ENCODE measurements at regions not wholly inside any gene's neighbourhood (a gene's known extent, or its start where the extent isn't known, plus 50 kb on each side); places are given as distances from the start of the nearest gene placed in this dataset.

DNA sequence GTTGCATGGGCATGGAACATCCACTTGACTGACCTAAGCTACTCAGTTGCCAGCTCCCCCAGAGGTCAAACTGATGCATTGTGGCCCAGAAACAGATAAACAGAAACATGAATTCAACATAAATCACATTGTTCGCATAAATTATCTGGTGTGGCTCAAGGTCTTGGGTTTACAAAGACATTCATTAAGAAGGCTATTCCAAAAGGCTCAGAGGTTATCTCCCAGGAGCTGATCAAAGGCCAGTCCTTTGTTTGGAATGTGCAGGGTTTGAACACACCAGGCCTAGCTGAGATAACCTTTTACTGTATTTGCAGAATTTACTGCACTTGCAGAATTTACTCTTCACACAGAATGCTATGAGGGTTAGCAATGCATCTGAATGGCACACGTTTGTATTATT is 96.4 kb upstream of the DCD start:
- TF ChIP-seq, protein P1, sequence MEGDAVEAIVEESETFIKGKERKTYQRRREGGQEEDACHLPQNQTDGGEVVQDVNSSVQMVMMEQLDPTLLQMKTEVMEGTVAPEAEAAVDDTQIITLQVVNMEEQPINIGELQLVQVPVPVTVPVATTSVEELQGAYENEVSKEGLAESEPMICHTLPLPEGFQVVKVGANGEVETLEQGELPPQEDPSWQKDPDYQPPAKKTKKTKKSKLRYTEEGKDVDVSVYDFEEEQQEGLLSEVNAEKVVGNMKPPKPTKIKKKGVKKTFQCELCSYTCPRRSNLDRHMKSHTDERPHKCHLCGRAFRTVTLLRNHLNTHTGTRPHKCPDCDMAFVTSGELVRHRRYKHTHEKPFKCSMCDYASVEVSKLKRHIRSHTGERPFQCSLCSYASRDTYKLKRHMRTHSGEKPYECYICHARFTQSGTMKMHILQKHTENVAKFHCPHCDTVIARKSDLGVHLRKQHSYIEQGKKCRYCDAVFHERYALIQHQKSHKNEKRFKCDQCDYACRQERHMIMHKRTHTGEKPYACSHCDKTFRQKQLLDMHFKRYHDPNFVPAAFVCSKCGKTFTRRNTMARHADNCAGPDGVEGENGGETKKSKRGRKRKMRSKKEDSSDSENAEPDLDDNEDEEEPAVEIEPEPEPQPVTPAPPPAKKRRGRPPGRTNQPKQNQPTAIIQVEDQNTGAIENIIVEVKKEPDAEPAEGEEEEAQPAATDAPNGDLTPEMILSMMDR (IDR thresholded peaks at IDR 0.05): no peak
- Histone ChIP-seq H3K36me3 (replicated peaks in 1 of 2; ENCODE audit: control insufficient read depth in 1 of 2, insufficient read depth in 2 of 2, low read length in 2 of 2) (no peaks in the 10 kb centered on the region), H3K9me3 (replicated peaks in 1 of 2; ENCODE audit: control insufficient read depth in 1 of 2, insufficient read depth in 1 of 2, low read length in 2 of 2) (peaks cover 0 to 9% of the 10 kb centered on the region in 2 donors), H3K27me3 (ENCODE audit: control insufficient read depth in 2 of 2, insufficient read depth in 2 of 2, low read length in 2 of 2) (no peaks in the 10 kb centered on the region), H3K79me2 (ENCODE audit: insufficient read depth, low read length) (no peaks in the 10 kb centered on the region), H3K4me2 (replicated peaks; ENCODE audit: extremely low read depth, low read length, poor library complexity, severe bottlenecking) (no peak overlapping the region), H2AFZ (ENCODE audit: insufficient read depth, low read depth, low read length, poor library complexity, severe bottlenecking) (no peak overlapping the region), H4K20me1 (ENCODE audit: insufficient read depth, low read length) (no peaks in the 10 kb centered on the region), H3K9ac (ENCODE audit: insufficient read depth, low read length, poor library complexity, severe bottlenecking) (no peak overlapping the region), H3K27ac (ENCODE audit: low read depth in 1 of 2, low read length in 2 of 2) (no peak overlapping the region), H3K4me1 (ENCODE audit: control insufficient read depth in 1 of 2, insufficient read depth in 2 of 2, low read length in 2 of 2) (peaks cover 0 to 5% of the 10 kb centered on the region in 2 donors), H3K4me3 (replicated peaks in 1 of 3; ENCODE audit: low read depth in 2 of 3, low read length in 3 of 3) (no peak overlapping the region)
- 100% methylated on average over 1 of the region's 2 CpGs for WGBS (ENCODE audit: insufficient coverage)
- H3K27me3 Mint-ChIP-seq (ENCODE audit: low read depth in 3 of 3): peaks cover 0 to 4% (median 2%) of the 10 kb centered on the region in 3 donors
- no peak for DNase-seq
- H3K4me3 Mint-ChIP-seq: no peak overlapping the region
- intact Hi-C loops (cut with micrococcal nuclease): no loop called here
- H3K36me3 Mint-ChIP-seq: no peaks in the 10 kb centered on the region
- H3K9me3 Mint-ChIP-seq: peaks cover 0 to 7% (median 6%) of the 10 kb centered on the region in 7 donors
- peaks cover 2% of the 10 kb centered on the region for H3K4me1 Mint-ChIP-seq
- no peak overlapping the region for H3K27ac Mint-ChIP-seq

DNA sequence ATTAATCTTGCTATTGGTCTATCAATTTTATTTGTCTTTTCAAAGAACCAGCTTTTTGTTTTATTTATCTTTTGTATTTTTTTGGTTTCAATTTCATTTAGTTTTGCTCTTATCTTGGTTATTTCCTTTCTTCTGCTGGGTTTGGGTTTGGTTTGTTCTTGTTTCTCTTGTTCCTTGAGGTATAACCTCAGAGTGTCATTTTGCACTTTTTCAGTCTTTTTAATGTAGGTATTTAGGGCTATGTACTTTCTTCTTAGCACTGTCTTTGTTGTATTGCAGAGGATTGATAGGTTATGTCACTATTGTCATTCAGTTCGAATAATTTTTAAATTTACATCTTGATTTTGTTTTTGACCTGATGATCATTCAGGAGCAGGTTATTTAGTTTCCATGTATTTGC is 92.7 kb upstream of the DCD start:
- intact Hi-C loops (cut with micrococcal nuclease): no loop called here
- Histone ChIP-seq H2AFZ (ENCODE audit: insufficient read depth, low read depth, low read length, poor library complexity, severe bottlenecking) (no peak overlapping the region), H3K4me1 (ENCODE audit: control insufficient read depth in 1 of 2, insufficient read depth in 2 of 2, low read length in 2 of 2) (no peaks in the 10 kb centered on the region), H3K4me3 (replicated peaks in 1 of 3; ENCODE audit: low read depth in 2 of 3, low read length in 3 of 3) (no peak overlapping the region), H3K9ac (ENCODE audit: insufficient read depth, low read length, poor library complexity, severe bottlenecking) (no peak overlapping the region), H3K79me2 (ENCODE audit: insufficient read depth, low read length) (no peaks in the 10 kb centered on the region), H3K27ac (ENCODE audit: low read depth in 1 of 2, low read length in 2 of 2) (no peak overlapping the region), H3K9me3 (replicated peaks in 1 of 2; ENCODE audit: control insufficient read depth in 1 of 2, insufficient read depth in 1 of 2, low read length in 2 of 2) (peaks cover 0 to 9% of the 10 kb centered on the region in 2 donors), H3K36me3 (replicated peaks in 1 of 2; ENCODE audit: control insufficient read depth in 1 of 2, insufficient read depth in 2 of 2, low read length in 2 of 2) (no peaks in the 10 kb centered on the region), H4K20me1 (ENCODE audit: insufficient read depth, low read length) (no peaks in the 10 kb centered on the region), H3K27me3 (ENCODE audit: control insufficient read depth in 2 of 2, insufficient read depth in 2 of 2, low read length in 2 of 2) (no peaks in the 10 kb centered on the region), H3K4me2 (replicated peaks; ENCODE audit: extremely low read depth, low read length, poor library complexity, severe bottlenecking) (no peak overlapping the region)
- Mint-ChIP-seq H3K4me1 (no peaks in the 10 kb centered on the region), H3K4me3 (no peak overlapping the region), H3K27ac (no peak overlapping the region), H3K9me3 (peaks cover 3 to 10% (median 8%) of the 10 kb centered on the region in 7 donors), H3K36me3 (no peaks in the 10 kb centered on the region), H3K27me3 (ENCODE audit: low read depth in 3 of 3) (peaks cover 0 to 7% (median 3%) of the 10 kb centered on the region in 3 donors)
- TF ChIP-seq, protein P1 (IDR thresholded peaks at IDR 0.05): no peak
- WGBS (ENCODE audit: insufficient coverage): no CpG with 5 or more reads among the region's 1 CpG
- no peak for DNase-seq

Measured in CD14-positive monocyte (primary cell).